HEK293 (cell line): ENCODE measurements at regions not wholly inside any gene's neighbourhood (a gene's known extent, or its start where the extent isn't known, plus 50 kb on each side); places are given as distances from the start of the nearest gene placed in this dataset.

Source experiments
- HOXD13 ChIP-seq: sonication (generic); formaldehyde crosslinking; IDR thresholded peaks from 2 replicates; pipeline ENCODE4 v1.8.0; 2022; ENCODE audit warnings: missing genetic modification reagents, borderline replicate concordance
- ZFP37 ChIP-seq: fragments of 450-650 bp; formaldehyde crosslinking; IDR thresholded peaks from 2 replicates; pipeline ENCODE4 v1.5.1; 2016; ENCODE audit warnings: missing biosample characterization, missing genetic modification characterization
- ZNF350 ChIP-seq: fragments of 450-650 bp; formaldehyde crosslinking; IDR thresholded peaks from 2 replicates; pipeline ENCODE4 v1.5.0; 2017; ENCODE audit warnings: missing biosample characterization, mild to moderate bottlenecking, missing genetic modification characterization
- ZNF571 ChIP-seq: fragments of 450-650 bp; formaldehyde crosslinking; IDR thresholded peaks from 2 replicates; pipeline ENCODE4 v1.5.0; 2017; ENCODE audit warnings: missing biosample characterization, missing genetic modification characterization
- ZNF654 ChIP-seq: fragments of 450-650 bp; formaldehyde crosslinking; IDR thresholded peaks from 2 replicates; pipeline ENCODE4 v1.5.1; 2016; ENCODE audit warnings: low read depth, missing biosample characterization, missing genetic modification characterization
- ZNF660 ChIP-seq: fragments of 450-650 bp; IDR thresholded peaks from 2 replicates; pipeline ENCODE4 v1.5.1; 2018; ENCODE audit warnings: missing biosample characterization, mild to moderate bottlenecking, missing genetic modification characterization
- ZNF785 ChIP-seq: fragments of 450-650 bp; formaldehyde crosslinking; IDR thresholded peaks from 2 replicates; pipeline ENCODE4 v1.5.1; 2016; ENCODE audit warnings: missing biosample characterization, missing genetic modification characterization
- TF ChIP-seq, protein P1 (sequence below): fragments of 450-650 bp; formaldehyde crosslinking; IDR thresholded peaks from 2 replicates; pipeline ENCODE4 v1.5.1; 2016; ENCODE audit warnings: missing biosample characterization, missing genetic modification characterization
- TF ChIP-seq, protein P2 (sequence below): fragments of 450-650 bp; formaldehyde crosslinking; IDR thresholded peaks from 2 replicates; pipeline ENCODE4 v1.5.1; 2016; ENCODE audit warnings: missing biosample characterization, missing genetic modification characterization
- TF ChIP-seq, protein P3 (sequence below): fragments of 450-650 bp; formaldehyde crosslinking; IDR thresholded peaks from 2 replicates; pipeline ENCODE4 v1.5.1; 2016; ENCODE audit warnings: missing biosample characterization, missing genetic modification characterization
- TF ChIP-seq, protein P4 (sequence below): fragments of 450-650 bp; formaldehyde crosslinking; conservative IDR thresholded peaks from 2 replicates; pipeline ENCODE4 v1.5.1; 2016; ENCODE audit warnings: low read depth, missing biosample characterization, missing genetic modification characterization
- TF ChIP-seq, protein P5 (sequence below): fragments of 450-650 bp; IDR thresholded peaks from 2 replicates; pipeline ENCODE4 v1.5.1; 2018; ENCODE audit warnings: missing biosample characterization, mild to moderate bottlenecking, missing genetic modification characterization

DNA sequence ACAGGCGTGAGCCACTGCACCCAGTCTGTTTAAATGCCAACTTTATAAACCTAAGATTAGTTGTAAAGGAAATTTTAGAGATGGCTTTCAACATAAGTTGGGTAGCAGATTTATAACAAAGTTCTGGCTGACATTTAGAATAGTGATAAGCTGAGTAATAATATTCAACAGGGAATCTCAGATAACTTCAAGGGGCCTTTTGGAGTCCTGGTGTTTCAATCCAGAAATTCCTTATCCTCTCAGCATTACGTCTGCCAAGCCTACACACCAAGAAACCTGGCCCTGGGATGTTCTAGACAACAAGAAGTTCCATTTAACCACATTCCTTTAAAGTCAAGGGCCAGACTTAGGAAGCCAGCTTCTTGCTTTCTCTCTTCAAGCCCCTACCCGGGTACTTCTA, 59.5 kb upstream of the DYRK2 start:
- TF ChIP-seq, protein P1, sequence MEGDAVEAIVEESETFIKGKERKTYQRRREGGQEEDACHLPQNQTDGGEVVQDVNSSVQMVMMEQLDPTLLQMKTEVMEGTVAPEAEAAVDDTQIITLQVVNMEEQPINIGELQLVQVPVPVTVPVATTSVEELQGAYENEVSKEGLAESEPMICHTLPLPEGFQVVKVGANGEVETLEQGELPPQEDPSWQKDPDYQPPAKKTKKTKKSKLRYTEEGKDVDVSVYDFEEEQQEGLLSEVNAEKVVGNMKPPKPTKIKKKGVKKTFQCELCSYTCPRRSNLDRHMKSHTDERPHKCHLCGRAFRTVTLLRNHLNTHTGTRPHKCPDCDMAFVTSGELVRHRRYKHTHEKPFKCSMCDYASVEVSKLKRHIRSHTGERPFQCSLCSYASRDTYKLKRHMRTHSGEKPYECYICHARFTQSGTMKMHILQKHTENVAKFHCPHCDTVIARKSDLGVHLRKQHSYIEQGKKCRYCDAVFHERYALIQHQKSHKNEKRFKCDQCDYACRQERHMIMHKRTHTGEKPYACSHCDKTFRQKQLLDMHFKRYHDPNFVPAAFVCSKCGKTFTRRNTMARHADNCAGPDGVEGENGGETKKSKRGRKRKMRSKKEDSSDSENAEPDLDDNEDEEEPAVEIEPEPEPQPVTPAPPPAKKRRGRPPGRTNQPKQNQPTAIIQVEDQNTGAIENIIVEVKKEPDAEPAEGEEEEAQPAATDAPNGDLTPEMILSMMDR (tag by site-specific recombination): no peak
- TF ChIP-seq, protein P2, sequence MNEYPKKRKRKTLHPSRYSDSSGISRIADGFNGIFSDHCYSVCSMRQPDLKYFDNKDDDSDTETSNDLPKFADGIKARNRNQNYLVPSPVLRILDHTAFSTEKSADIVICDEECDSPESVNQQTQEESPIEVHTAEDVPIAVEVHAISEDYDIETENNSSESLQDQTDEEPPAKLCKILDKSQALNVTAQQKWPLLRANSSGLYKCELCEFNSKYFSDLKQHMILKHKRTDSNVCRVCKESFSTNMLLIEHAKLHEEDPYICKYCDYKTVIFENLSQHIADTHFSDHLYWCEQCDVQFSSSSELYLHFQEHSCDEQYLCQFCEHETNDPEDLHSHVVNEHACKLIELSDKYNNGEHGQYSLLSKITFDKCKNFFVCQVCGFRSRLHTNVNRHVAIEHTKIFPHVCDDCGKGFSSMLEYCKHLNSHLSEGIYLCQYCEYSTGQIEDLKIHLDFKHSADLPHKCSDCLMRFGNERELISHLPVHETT: no peak
- TF ChIP-seq, protein P3, sequence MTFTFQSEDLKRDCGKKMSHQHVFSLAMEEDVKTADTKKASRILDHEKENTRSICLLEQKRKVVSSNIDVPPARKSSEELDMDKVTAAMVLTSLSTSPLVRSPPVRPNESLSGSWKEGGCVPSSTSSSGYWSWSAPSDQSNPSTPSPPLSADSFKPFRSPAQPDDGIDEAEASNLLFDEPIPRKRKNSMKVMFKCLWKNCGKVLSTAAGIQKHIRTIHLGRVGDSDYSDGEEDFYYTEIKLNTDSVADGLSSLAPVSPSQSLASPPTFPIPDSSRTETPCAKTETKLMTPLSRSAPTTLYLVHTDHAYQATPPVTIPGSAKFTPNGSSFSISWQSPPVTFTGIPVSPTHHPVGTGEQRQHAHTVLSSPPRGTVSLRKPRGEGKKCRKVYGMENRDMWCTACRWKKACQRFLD: no peak
- TF ChIP-seq ZNF654 (tag by site-specific recombination): no peak
- TF ChIP-seq, protein P4, sequence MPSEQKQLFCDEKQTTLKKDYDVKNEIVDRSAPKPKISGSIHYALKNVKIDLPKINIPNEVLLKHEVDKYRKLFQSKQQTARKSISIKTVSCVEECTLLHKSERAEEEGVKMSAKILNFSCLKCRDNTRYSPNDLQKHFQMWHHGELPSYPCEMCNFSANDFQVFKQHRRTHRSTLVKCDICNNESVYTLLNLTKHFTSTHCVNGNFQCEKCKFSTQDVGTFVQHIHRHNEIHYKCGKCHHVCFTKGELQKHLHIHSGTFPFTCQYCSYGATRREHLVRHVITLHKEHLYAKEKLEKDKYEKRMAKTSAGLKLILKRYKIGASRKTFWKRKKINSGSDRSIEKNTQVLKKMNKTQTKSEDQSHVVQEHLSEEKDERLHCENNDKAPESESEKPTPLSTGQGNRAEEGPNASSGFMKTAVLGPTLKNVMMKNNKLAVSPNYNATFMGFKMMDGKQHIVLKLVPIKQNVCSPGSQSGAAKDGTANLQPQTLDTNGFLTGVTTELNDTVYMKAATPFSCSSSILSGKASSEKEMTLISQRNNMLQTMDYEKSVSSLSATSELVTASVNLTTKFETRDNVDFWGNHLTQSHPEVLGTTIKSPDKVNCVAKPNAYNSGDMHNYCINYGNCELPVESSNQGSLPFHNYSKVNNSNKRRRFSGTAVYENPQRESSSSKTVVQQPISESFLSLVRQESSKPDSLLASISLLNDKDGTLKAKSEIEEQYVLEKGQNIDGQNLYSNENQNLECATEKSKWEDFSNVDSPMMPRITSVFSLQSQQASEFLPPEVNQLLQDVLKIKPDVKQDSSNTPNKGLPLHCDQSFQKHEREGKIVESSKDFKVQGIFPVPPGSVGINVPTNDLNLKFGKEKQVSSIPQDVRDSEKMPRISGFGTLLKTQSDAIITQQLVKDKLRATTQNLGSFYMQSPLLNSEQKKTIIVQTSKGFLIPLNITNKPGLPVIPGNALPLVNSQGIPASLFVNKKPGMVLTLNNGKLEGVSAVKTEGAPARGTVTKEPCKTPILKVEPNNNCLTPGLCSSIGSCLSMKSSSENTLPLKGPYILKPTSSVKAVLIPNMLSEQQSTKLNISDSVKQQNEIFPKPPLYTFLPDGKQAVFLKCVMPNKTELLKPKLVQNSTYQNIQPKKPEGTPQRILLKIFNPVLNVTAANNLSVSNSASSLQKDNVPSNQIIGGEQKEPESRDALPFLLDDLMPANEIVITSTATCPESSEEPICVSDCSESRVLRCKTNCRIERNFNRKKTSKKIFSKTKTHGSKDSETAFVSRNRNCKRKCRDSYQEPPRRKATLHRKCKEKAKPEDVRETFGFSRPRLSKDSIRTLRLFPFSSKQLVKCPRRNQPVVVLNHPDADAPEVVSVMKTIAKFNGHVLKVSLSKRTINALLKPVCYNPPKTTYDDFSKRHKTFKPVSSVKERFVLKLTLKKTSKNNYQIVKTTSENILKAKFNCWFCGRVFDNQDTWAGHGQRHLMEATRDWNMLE (tag by site-specific recombination): no peak
- TF ChIP-seq ZNF350: no peak
- TF ChIP-seq ZNF785: no peak
- TF ChIP-seq, protein P5, sequence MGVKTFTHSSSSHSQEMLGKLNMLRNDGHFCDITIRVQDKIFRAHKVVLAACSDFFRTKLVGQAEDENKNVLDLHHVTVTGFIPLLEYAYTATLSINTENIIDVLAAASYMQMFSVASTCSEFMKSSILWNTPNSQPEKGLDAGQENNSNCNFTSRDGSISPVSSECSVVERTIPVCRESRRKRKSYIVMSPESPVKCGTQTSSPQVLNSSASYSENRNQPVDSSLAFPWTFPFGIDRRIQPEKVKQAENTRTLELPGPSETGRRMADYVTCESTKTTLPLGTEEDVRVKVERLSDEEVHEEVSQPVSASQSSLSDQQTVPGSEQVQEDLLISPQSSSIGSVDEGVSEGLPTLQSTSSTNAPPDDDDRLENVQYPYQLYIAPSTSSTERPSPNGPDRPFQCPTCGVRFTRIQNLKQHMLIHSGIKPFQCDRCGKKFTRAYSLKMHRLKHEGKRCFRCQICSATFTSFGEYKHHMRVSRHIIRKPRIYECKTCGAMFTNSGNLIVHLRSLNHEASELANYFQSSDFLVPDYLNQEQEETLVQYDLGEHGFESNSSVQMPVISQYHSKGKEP (tag by site-specific recombination): no peak
- no peak for TF ChIP-seq ZNF571
- TF ChIP-seq HOXD13 (CRISPR knock-in tag): no peak
- no peak for TF ChIP-seq ZNF660 (tag by site-specific recombination)
- no peak for TF ChIP-seq ZFP37
